ENCODE measurements at regions not wholly inside any gene's neighbourhood (a gene's known extent, or its start where the extent isn't known, plus 50 kb on each side); places are given as distances from the start of the nearest gene placed in this dataset.

DNA sequence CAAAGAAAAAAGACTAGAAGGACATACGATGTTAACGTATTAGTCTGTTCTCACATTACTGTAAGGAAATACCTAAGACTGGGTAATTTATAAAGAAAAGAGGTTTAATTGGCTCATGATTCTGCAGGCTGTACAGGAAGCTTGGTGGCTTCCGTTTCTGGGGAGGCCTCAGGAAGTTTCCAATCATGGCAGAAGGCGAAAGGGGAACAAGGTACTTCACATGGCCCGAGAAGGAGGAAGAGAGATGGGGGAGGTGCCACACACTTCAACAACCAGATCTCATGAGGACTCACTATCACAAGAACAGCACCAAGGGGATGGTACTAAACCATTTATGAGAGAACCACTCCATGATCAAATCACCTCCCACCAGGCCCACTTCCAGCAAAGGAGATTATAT, 110.1 kb downstream of the CARTPT start:
- TF ChIP-seq EZH2phosphoT487 (IDR thresholded peaks at IDR 0.05; ENCODE audit: insufficient read depth, low read depth) (no peak), EZH2 (IDR thresholded peaks at IDR 0.05; ENCODE audit: insufficient read depth, poor library complexity, severe bottlenecking) (no peak)
